HEK293 (cell line): ENCODE measurements at regions not wholly inside any gene's neighbourhood (a gene's known extent, or its start where the extent isn't known, plus 50 kb on each side); places are given as distances from the start of the nearest gene placed in this dataset.

Experiments
- CTCF ChIP-seq: fragments of 450-650 bp; formaldehyde crosslinking; IDR thresholded peaks from 2 replicates; pipeline ENCODE4 v1.5.1; 2016; ENCODE audit warnings: missing biosample characterization, missing genetic modification characterization
- PBX3 ChIP-seq: sonication (generic); formaldehyde crosslinking; IDR thresholded peaks from 2 replicates; pipeline ENCODE4 v1.8.1; 2022; ENCODE audit warnings: mild to moderate bottlenecking, moderate library complexity, missing genetic modification reagents
- RBAK ChIP-seq: fragments of 450-650 bp; formaldehyde crosslinking; IDR thresholded peaks from 2 replicates; pipeline ENCODE4 v1.5.1; 2016; ENCODE audit warnings: missing biosample characterization, missing genetic modification characterization
- TCF7L2 ChIP-seq: IDR thresholded peaks from 2 replicates; pipeline ENCODE4 v1.6.1; 2011; ENCODE audit warnings: low read depth, mild to moderate bottlenecking, inconsistent platforms, low read length, moderate library complexity, borderline replicate concordance
- ZBTB20 ChIP-seq: fragments of 450-650 bp; formaldehyde crosslinking; IDR thresholded peaks from 2 replicates; pipeline ENCODE4 v1.5.1; 2016; ENCODE audit warnings: missing biosample characterization, missing genetic modification characterization
- ZIC2 ChIP-seq: fragments of 450-650 bp; formaldehyde crosslinking; IDR thresholded peaks from 2 replicates; pipeline ENCODE4 v1.5.1; 2016; ENCODE audit warnings: missing biosample characterization, missing genetic modification characterization
- ZNF114 ChIP-seq: fragments of 450-650 bp; formaldehyde crosslinking; IDR thresholded peaks from 2 replicates; pipeline ENCODE4 v1.5.0; 2017; ENCODE audit warnings: missing biosample characterization, missing genetic modification characterization
- ZNF223 ChIP-seq: fragments of 450-650 bp; formaldehyde crosslinking; IDR thresholded peaks from 2 replicates; pipeline ENCODE4 v1.5.1; 2016; ENCODE audit warnings: missing biosample characterization, missing genetic modification characterization
- ZNF311 ChIP-seq: fragments of 450-650 bp; formaldehyde crosslinking; IDR thresholded peaks from 2 replicates; pipeline ENCODE4 v1.5.1; 2017; ENCODE audit warnings: missing biosample characterization, missing genetic modification characterization, borderline replicate concordance
- ZNF398 ChIP-seq: fragments of 450-650 bp; formaldehyde crosslinking; IDR thresholded peaks from 2 replicates; pipeline ENCODE4 v1.5.1; 2017; ENCODE audit warnings: missing biosample characterization, missing genetic modification characterization
- ZNF473 ChIP-seq: fragments of 450-650 bp; formaldehyde crosslinking; IDR thresholded peaks from 2 replicates; pipeline ENCODE4 v1.5.1; 2017; ENCODE audit warnings: missing biosample characterization, missing genetic modification characterization
- ZNF513 ChIP-seq: fragments of 450-650 bp; IDR thresholded peaks from 2 replicates; pipeline ENCODE4 v1.5.1; 2018; ENCODE audit warnings: missing biosample characterization, missing genetic modification characterization
- ZNF785 ChIP-seq: fragments of 450-650 bp; formaldehyde crosslinking; IDR thresholded peaks from 2 replicates; pipeline ENCODE4 v1.5.1; 2016; ENCODE audit warnings: missing biosample characterization, missing genetic modification characterization

- TF ChIP-seq TCF7L2 (no peak), ZNF114 (tag by site-specific recombination) (no peak), ZNF785 (tag by site-specific recombination) (no peak), RBAK (tag by site-specific recombination) (no peak), CTCF (tag by site-specific recombination) (no peak), ZNF311 (tag by site-specific recombination) (no peak), PBX3 (CRISPR knock-in tag) (no peak), ZNF223 (tag by site-specific recombination) (no peak), ZBTB20 (tag by site-specific recombination) (no peak), ZIC2 (tag by site-specific recombination) (no peak), ZNF513 (tag by site-specific recombination) (no peak), ZNF398 (tag by site-specific recombination) (no peak), ZNF473 (tag by site-specific recombination) (no peak)
Measured at GRCh38 chr10:133028956-133029355, 58.8 kb upstream of the ADGRA1 start.
